Endodermal cell (in vitro differentiated cells): ENCODE measurements at regions not wholly inside any gene's neighbourhood (a gene's known extent, or its start where the extent isn't known, plus 50 kb on each side); places are given as distances from the start of the nearest gene placed in this dataset.

Source experiments
- DNase-seq: peaks from one replicate; pipeline ENCODE4 v3.0.0-alpha.2; 2017
- H3K27ac ChIP-seq: 2 replicates; pipeline ENCODE4 v1.5.1; 2013; ENCODE audit warnings: mild to moderate bottlenecking, low read depth, low read length, moderate library complexity
- H3K27me3 ChIP-seq: 2 replicates; pipeline ENCODE4 v1.6.1; 2013; ENCODE audit warnings: mild to moderate bottlenecking, low read length, moderate library complexity; ENCODE audit not compliant: insufficient read depth, control insufficient read depth, poor library complexity, severe bottlenecking
- H3K36me3 ChIP-seq: 2 replicates; pipeline ENCODE4 v1.7.0; 2013; ENCODE audit warnings: mild to moderate bottlenecking, low read length, moderate library complexity; ENCODE audit not compliant: control insufficient read depth, insufficient read depth
- H3K4me1 ChIP-seq: one replicate; pipeline ENCODE4 v1.7.0; 2013; ENCODE audit warnings: low read length; ENCODE audit not compliant: control insufficient read depth, insufficient read depth
- H3K4me3 ChIP-seq: 2 replicates; pipeline ENCODE4 v1.5.1; 2013; ENCODE audit warnings: mild to moderate bottlenecking, low read length, moderate library complexity
- H3K9ac ChIP-seq: 2 replicates; pipeline ENCODE4 v1.6.1; 2013; ENCODE audit warnings: mild to moderate bottlenecking, low read length, moderate library complexity; ENCODE audit not compliant: poor library complexity, severe bottlenecking; ENCODE audit errors: extremely low read depth
- H3K9me3 ChIP-seq: 2 replicates; pipeline ENCODE4 v1.6.1; 2013; ENCODE audit warnings: mild to moderate bottlenecking, low read length, moderate library complexity; ENCODE audit not compliant: control insufficient read depth
- H3K27ac Mint-ChIP-seq: 2 replicates; pipeline ENCODE4 v1.8.0; 2020; ENCODE audit warnings: mixed read lengths
- H3K27me3 Mint-ChIP-seq: 2 replicates; pipeline ENCODE4 v1.8.0; 2021; ENCODE audit warnings: mild to moderate bottlenecking, mixed read lengths; ENCODE audit not compliant: insufficient read depth
- H3K36me3 Mint-ChIP-seq: 2 replicates; pipeline ENCODE4 v1.8.0; 2020; ENCODE audit warnings: low read depth, mixed read lengths
- H3K4me1 Mint-ChIP-seq: 2 replicates; pipeline ENCODE4 v1.8.0; 2020; ENCODE audit warnings: mixed read lengths
- H3K4me3 Mint-ChIP-seq: 2 replicates; pipeline ENCODE4 v1.8.0; 2020; ENCODE audit warnings: mild to moderate bottlenecking, moderate library complexity, mixed read lengths
- H3K9me3 Mint-ChIP-seq: 2 replicates; pipeline ENCODE4 v1.8.0; 2020; ENCODE audit warnings: mild to moderate bottlenecking, mixed read lengths
- WGBS, 2 experiments: methylation state at CpG; one replicate each; pipeline versions ENCODE4 v1.1.5 to v1.1.7; 2013; ENCODE audit warnings: missing lambda C conversion rate in 2 of 2, mixed read lengths in 1 of 2; ENCODE audit not compliant: insufficient coverage in 1 of 2, insufficient read length in 1 of 2; 5-methylcytosine and 5-hydroxymethylcytosine counted together
- TF ChIP-seq, protein P1 (sequence below): fragments of 200-600 bp; sonication (generic); conservative IDR thresholded peaks from 2 replicates; pipeline ENCODE4 v1.5.0; 2021; ENCODE audit warnings: antibody characterized with exemption, mild to moderate bottlenecking

DNA sequence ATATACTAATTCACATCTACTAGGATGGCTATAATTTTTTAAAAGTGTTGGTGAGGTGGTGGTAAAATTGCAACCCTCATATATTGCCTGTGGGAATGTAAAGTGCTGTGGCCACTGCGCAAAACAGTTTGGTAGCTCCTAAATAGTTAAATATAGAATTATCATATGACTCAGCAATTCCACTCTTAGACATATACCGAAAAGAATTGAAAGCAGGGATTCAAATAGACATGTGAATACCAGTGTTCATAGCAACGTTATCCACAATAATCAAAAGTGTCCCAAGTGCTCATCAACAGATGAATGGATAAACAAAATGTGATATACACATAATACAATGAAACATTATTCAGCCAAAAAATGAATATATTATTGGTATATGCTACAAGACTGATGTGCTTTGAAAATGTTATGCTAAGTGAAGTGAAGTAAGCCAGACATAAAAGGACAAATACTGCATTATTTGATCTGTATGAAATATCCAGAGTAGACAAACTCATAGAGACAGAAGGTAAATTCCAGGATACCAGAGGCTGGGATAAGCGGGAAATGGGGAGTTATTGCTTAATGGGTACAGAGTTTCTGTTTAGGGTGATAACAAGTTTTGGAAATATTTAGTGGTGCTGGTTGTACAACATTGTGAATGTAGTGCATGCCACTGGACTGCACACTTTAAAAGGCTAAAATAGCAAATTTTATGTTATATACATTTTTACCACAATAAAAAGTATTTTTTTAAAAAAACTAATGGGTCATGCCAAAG is 342.5 kb downstream of the SEC16B start:
- H3K36me3 ChIP-seq: no peaks in the 10 kb centered on the region
- H3K9me3 Mint-ChIP-seq: no peaks in the 10 kb centered on the region
- 88 to 100% methylated on average over 1 to 3 of the region's 4 CpGs for WGBS, 2 experiments

DNA sequence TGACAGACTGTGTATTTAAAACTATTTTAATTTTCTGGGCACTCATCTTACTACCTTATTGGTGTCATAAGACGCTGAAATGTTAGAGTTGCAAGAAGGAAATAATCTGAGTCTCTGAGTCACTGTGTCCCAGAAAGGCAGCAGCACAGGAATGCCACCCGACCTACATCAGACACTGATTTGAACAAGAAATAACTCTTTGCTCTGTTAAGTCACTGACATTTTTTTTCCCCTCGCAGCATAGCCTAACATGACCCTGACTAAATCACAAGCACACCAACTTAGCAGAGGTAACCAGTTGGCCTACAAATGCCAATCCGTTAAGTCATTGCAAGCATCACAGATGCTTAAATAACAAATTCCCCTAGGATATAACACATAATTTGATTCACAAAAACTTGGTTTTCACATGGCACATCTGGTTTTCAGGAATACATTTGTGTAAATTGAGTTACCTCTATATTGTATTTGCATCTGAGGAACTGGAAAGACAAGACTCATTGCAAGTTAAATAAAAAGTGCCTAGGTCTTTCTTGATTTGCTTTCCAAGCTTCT is 349.1 kb downstream of the SEC16B start:
- Histone ChIP-seq H3K9me3 (no peaks in the 10 kb centered on the region), H3K4me1 (no peaks in the 10 kb centered on the region), H3K27me3 (no peaks in the 10 kb centered on the region), H3K27ac (no peak overlapping the region), H3K4me3 (no peak overlapping the region), H3K36me3 (no peaks in the 10 kb centered on the region), H3K9ac (no peak overlapping the region)
- Mint-ChIP-seq H3K27ac (no peak overlapping the region), H3K9me3 (no peaks in the 10 kb centered on the region), H3K4me3 (no peak overlapping the region), H3K4me1 (peaks cover 7% of the 10 kb centered on the region), H3K27me3 (no peaks in the 10 kb centered on the region), H3K36me3 (no peaks in the 10 kb centered on the region)
- no peak for DNase-seq
- TF ChIP-seq, protein P1, sequence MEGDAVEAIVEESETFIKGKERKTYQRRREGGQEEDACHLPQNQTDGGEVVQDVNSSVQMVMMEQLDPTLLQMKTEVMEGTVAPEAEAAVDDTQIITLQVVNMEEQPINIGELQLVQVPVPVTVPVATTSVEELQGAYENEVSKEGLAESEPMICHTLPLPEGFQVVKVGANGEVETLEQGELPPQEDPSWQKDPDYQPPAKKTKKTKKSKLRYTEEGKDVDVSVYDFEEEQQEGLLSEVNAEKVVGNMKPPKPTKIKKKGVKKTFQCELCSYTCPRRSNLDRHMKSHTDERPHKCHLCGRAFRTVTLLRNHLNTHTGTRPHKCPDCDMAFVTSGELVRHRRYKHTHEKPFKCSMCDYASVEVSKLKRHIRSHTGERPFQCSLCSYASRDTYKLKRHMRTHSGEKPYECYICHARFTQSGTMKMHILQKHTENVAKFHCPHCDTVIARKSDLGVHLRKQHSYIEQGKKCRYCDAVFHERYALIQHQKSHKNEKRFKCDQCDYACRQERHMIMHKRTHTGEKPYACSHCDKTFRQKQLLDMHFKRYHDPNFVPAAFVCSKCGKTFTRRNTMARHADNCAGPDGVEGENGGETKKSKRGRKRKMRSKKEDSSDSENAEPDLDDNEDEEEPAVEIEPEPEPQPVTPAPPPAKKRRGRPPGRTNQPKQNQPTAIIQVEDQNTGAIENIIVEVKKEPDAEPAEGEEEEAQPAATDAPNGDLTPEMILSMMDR: no peak
- WGBS, 2 experiments: 90 to 91% methylated on average over 3 to 4 of the region's 4 CpGs

More for the DNA sequence above, 342.5 kb downstream of the SEC16B start:
- H3K9me3 ChIP-seq: no peaks in the 10 kb centered on the region
- Mint-ChIP-seq H3K27me3 (no peaks in the 10 kb centered on the region), H3K4me3 (no peak overlapping the region), H3K36me3 (no peaks in the 10 kb centered on the region), H3K4me1 (no peaks in the 10 kb centered on the region), H3K27ac (no peak overlapping the region)
- H3K27me3 ChIP-seq: no peaks in the 10 kb centered on the region
- no peak overlapping the region for H3K9ac ChIP-seq
- H3K4me1 ChIP-seq: no peaks in the 10 kb centered on the region
- DNase-seq: no peak
- H3K4me3 ChIP-seq: no peak overlapping the region
- TF ChIP-seq, protein P1: no peak
- H3K27ac ChIP-seq: no peak overlapping the region

DNA sequence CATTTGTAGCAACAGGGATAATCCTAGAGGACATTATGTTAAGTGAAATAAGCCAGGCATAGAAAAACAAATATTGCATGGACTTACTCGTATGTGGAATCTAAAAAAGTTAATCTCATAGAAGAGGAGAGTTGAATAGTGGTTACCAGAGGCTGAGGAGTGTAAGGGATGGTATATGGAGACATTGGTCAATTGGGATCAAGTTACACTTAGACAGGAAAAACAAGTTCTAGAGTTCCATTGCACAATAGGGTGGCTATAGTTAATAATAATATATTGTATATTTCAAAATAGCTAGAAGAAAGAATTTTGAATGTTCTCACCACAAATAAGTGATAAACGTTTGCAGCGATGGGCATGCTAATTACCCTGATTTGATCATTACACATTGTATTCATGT is 354.6 kb downstream of the SEC16B start:
- peaks cover 18% of the 10 kb centered on the region for H3K4me1 Mint-ChIP-seq
- Histone ChIP-seq H3K9ac (no peak overlapping the region), H3K4me1 (peaks cover 18% of the 10 kb centered on the region), H3K27me3 (no peaks in the 10 kb centered on the region), H3K27ac (no peak overlapping the region), H3K36me3 (no peaks in the 10 kb centered on the region), H3K9me3 (no peaks in the 10 kb centered on the region), H3K4me3 (no peak overlapping the region)
- no peaks in the 10 kb centered on the region for H3K9me3 Mint-ChIP-seq
- 89 to 90% methylated on average over 1 to 3 of the region's 3 CpGs for WGBS, 2 experiments
- TF ChIP-seq, protein P1: no peak
- H3K27ac Mint-ChIP-seq: no peak overlapping the region
- H3K4me3 Mint-ChIP-seq: no peak overlapping the region
- no peak for DNase-seq
- no peaks in the 10 kb centered on the region for H3K36me3 Mint-ChIP-seq
- H3K27me3 Mint-ChIP-seq: no peaks in the 10 kb centered on the region
